H9 (cell line): ENCODE measurements at regions not wholly inside any gene's neighbourhood (a gene's known extent, or its start where the extent isn't known, plus 50 kb on each side); places are given as distances from the start of the nearest gene placed in this dataset.

ENCODE experiments used
- DNase-seq: peaks from one replicate; pipeline ENCODE4 v3.0.0-alpha.2; 2017
- H2AFZ ChIP-seq: one replicate; pipeline ENCODE4 v1.6.1; 2013; ENCODE audit warnings: mild to moderate bottlenecking, low read length, control low read depth, moderate library complexity
- H2AK5ac ChIP-seq: 2 replicates; pipeline ENCODE4 v1.6.1; 2013; ENCODE audit warnings: low read length, control low read depth, mixed read lengths; ENCODE audit not compliant: insufficient read length
- H2BK120ac ChIP-seq: one replicate; pipeline ENCODE4 v1.6.1; 2013; ENCODE audit warnings: low read depth, mild to moderate bottlenecking, low read length, control low read depth, inconsistent platforms; ENCODE audit not compliant: poor library complexity, severe bottlenecking
- H2BK12ac ChIP-seq: 2 replicates; pipeline ENCODE4 v1.6.1; 2013; ENCODE audit warnings: low read length, control low read depth, mixed read lengths, low read depth; ENCODE audit not compliant: insufficient read length
- H2BK15ac ChIP-seq: 2 replicates; pipeline ENCODE4 v1.6.1; 2013; ENCODE audit warnings: low read depth, low read length, control low read depth
- H2BK20ac ChIP-seq: one replicate; pipeline ENCODE4 v1.6.1; 2013; ENCODE audit warnings: low read depth, mild to moderate bottlenecking, low read length, control low read depth, inconsistent platforms; ENCODE audit not compliant: poor library complexity, severe bottlenecking
- H2BK5ac ChIP-seq: 2 replicates; pipeline ENCODE4 v1.6.1; 2013; ENCODE audit warnings: low read length, control low read depth, mixed read lengths; ENCODE audit not compliant: insufficient read length
- H3K14ac ChIP-seq: 2 replicates; pipeline ENCODE4 v1.6.1; 2013; ENCODE audit warnings: low read length, control low read depth; ENCODE audit not compliant: insufficient read depth
- H3K18ac ChIP-seq: 2 replicates; pipeline ENCODE4 v1.6.1; 2013; ENCODE audit warnings: low read depth, mild to moderate bottlenecking, mixed read lengths, low read length, control low read depth; ENCODE audit not compliant: insufficient read length
- H3K23ac ChIP-seq: 2 replicates; pipeline ENCODE4 v1.6.1; 2013; ENCODE audit warnings: low read length, control low read depth, mixed read lengths, low read depth; ENCODE audit not compliant: insufficient read length
- H3K23me2 ChIP-seq: 2 replicates; pipeline ENCODE4 v1.6.1; 2013; ENCODE audit warnings: low read depth, mild to moderate bottlenecking, mixed read lengths, low read length, control low read depth; ENCODE audit not compliant: insufficient read length, poor library complexity, severe bottlenecking
- H3K27ac ChIP-seq: 2 replicates; pipeline ENCODE4 v1.5.1; 2013; ENCODE audit warnings: low read length, control low read depth, mixed read lengths, low read depth; ENCODE audit not compliant: insufficient read length
- H3K27me3 ChIP-seq: 2 replicates; pipeline ENCODE4 v1.6.1; 2013; ENCODE audit warnings: low read length, control low read depth, inconsistent platforms; ENCODE audit not compliant: insufficient read depth
- H3K4ac ChIP-seq: 2 replicates; pipeline ENCODE4 v1.6.1; 2013; ENCODE audit warnings: low read depth, mild to moderate bottlenecking, control low read depth, inconsistent platforms, low read length, moderate library complexity
- H3K4me1 ChIP-seq: 2 replicates; pipeline ENCODE4 v1.6.1; 2013; ENCODE audit warnings: low read length, control low read depth, inconsistent platforms; ENCODE audit not compliant: insufficient read depth
- H3K4me2 ChIP-seq: 2 replicates; pipeline ENCODE4 v1.6.1; 2013; ENCODE audit warnings: low read length, control low read depth, mixed read lengths; ENCODE audit not compliant: insufficient read length, insufficient read depth
- H3K56ac ChIP-seq: 2 replicates; pipeline ENCODE4 v1.6.1; 2013; ENCODE audit warnings: low read depth, mild to moderate bottlenecking, mixed read lengths, low read length, control low read depth; ENCODE audit not compliant: insufficient read length
- H3K79me1 ChIP-seq: 2 replicates; pipeline ENCODE4 v1.6.1; 2013; ENCODE audit warnings: low read depth, mild to moderate bottlenecking, moderate library complexity, low read length, control low read depth, inconsistent platforms; ENCODE audit not compliant: insufficient read depth, poor library complexity, severe bottlenecking
- H3K79me2 ChIP-seq: 2 replicates; pipeline ENCODE4 v1.6.1; 2013; ENCODE audit warnings: low read length, control low read depth, inconsistent platforms; ENCODE audit not compliant: insufficient read depth
- H3K9ac ChIP-seq: 2 replicates; pipeline ENCODE4 v1.6.1; 2013; ENCODE audit warnings: low read length, control low read depth, mixed read lengths; ENCODE audit not compliant: insufficient read length; ENCODE audit errors: extremely low read depth
- H3K9me3 ChIP-seq: one replicate; pipeline ENCODE4 v1.6.1; 2013; ENCODE audit warnings: low read depth, low read length, inconsistent platforms; ENCODE audit not compliant: control insufficient read depth
- H3T11ph ChIP-seq: one replicate; pipeline ENCODE4 v1.6.1; 2013; ENCODE audit warnings: mild to moderate bottlenecking, low read length, control low read depth, inconsistent platforms
- H4K20me1 ChIP-seq: one replicate; pipeline ENCODE4 v1.6.1; 2013; ENCODE audit not compliant: control insufficient read depth, insufficient read length, insufficient read depth
- H4K5ac ChIP-seq: 2 replicates; pipeline ENCODE4 v1.6.1; 2013; ENCODE audit warnings: low read depth, mild to moderate bottlenecking, mixed read lengths, low read length, control low read depth; ENCODE audit not compliant: insufficient read length
- H4K8ac ChIP-seq: replicated peaks from 2 replicates; pipeline ENCODE4 v1.6.1; 2013; ENCODE audit warnings: low read length, control low read depth, mixed read lengths, low read depth; ENCODE audit not compliant: insufficient read length
- H4K91ac ChIP-seq: 2 replicates; pipeline ENCODE4 v1.6.1; 2013; ENCODE audit warnings: low read depth, mild to moderate bottlenecking, moderate library complexity, mixed read lengths, low read length, control low read depth; ENCODE audit not compliant: insufficient read length
- H3K27ac Mint-ChIP-seq, 3 experiments: 2 replicates in 2 of 3; 3 replicates in 1 of 3; pipeline ENCODE4 v1.8.0; 2020 to 2021; ENCODE audit warnings: mixed read lengths in 3 of 3, mild to moderate bottlenecking in 1 of 3, moderate library complexity in 1 of 3
- H3K27me3 Mint-ChIP-seq: 2 replicates; pipeline ENCODE4 v1.8.0; 2021; ENCODE audit warnings: low read depth, mild to moderate bottlenecking, moderate library complexity, mixed read lengths
- H3K36me3 Mint-ChIP-seq, 3 experiments: 2 replicates in 2 of 3; 3 replicates in 1 of 3; pipeline ENCODE4 v1.8.0; 2020 to 2021; ENCODE audit warnings: low read depth in 3 of 3, mixed read lengths in 3 of 3; ENCODE audit not compliant: insufficient read depth in 1 of 3
- H3K4me1 Mint-ChIP-seq, 2 experiments: 2 replicates each; pipeline ENCODE4 v1.8.0; 2020; ENCODE audit warnings: mixed read lengths in 2 of 2
- H3K4me3 Mint-ChIP-seq, 2 experiments: 2 replicates in 1 of 2; 3 replicates in 1 of 2; pipeline ENCODE4 v1.8.0; 2020 to 2021; ENCODE audit warnings: mild to moderate bottlenecking in 2 of 2, mixed read lengths in 2 of 2, moderate library complexity in 1 of 2
- H3K9me3 Mint-ChIP-seq, 2 experiments: 2 replicates in 1 of 2; 3 replicates in 1 of 2; pipeline ENCODE4 v1.8.0; 2020; ENCODE audit warnings: mild to moderate bottlenecking in 2 of 2, mixed read lengths in 2 of 2, moderate library complexity in 1 of 2
- WGBS: extraction: QIAGEN DNeasy Blood & Tissue Kit; methylation state at CpG from one replicate; pipeline ENCODE4 v1.1.7; 2013; ENCODE audit warnings: missing lambda C conversion rate, low lambda C conversion rate, mixed read lengths; ENCODE audit not compliant: insufficient read length; ENCODE audit errors: extremely low coverage; 5-methylcytosine and 5-hydroxymethylcytosine counted together
- TF ChIP-seq, protein P1 (sequence below): fragments of 200-600 bp; sonication (generic); conservative IDR thresholded peaks from 3 replicates; pipeline ENCODE4 v1.8.0; 2021; ENCODE audit warnings: antibody characterized with exemption, mild to moderate bottlenecking

DNA sequence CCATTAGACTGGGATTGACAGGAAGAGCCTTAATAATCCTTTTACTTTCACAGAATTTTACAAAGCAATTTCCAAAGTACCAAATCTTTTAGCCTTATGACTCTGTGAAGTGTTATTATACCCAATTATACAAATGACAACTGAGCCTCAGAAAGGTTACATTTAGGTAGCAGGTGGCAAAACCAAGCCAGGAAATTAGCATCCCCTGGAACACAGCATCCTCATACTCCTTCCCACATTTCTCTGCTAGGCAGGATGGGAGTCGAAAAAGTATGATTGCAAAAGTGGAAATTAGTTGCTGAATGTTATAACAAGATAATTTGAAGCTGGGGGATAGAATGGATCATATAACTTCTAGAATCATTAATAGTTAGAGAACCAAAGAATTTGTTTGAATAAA, 359.7 kb upstream of the PDGFD start:
- no peak overlapping the region for H3K4me2 ChIP-seq
- no peaks in the 10 kb centered on the region for H3K36me3 Mint-ChIP-seq
- H4K91ac ChIP-seq = no peak overlapping the region
- H3T11ph ChIP-seq = no peak overlapping the region
- no peak overlapping the region for H3K18ac ChIP-seq
- H3K27ac Mint-ChIP-seq = no peak overlapping the region
- H2BK5ac ChIP-seq = no peak overlapping the region
- no peak overlapping the region for H3K4me3 Mint-ChIP-seq
- no peaks in the 10 kb centered on the region for H3K79me1 ChIP-seq
- H3K56ac ChIP-seq = no peak overlapping the region
- no peaks in the 10 kb centered on the region for H3K27me3 ChIP-seq
- H4K20me1 ChIP-seq = no peaks in the 10 kb centered on the region
- H2BK12ac ChIP-seq = no peak overlapping the region
- H3K27me3 Mint-ChIP-seq = no peaks in the 10 kb centered on the region
- no peak overlapping the region for H4K5ac ChIP-seq
- H3K23me2 ChIP-seq = no peaks in the 10 kb centered on the region
- no peak overlapping the region for H3K14ac ChIP-seq
- no peaks in the 10 kb centered on the region for H3K9me3 Mint-ChIP-seq
- TF ChIP-seq, protein P1, sequence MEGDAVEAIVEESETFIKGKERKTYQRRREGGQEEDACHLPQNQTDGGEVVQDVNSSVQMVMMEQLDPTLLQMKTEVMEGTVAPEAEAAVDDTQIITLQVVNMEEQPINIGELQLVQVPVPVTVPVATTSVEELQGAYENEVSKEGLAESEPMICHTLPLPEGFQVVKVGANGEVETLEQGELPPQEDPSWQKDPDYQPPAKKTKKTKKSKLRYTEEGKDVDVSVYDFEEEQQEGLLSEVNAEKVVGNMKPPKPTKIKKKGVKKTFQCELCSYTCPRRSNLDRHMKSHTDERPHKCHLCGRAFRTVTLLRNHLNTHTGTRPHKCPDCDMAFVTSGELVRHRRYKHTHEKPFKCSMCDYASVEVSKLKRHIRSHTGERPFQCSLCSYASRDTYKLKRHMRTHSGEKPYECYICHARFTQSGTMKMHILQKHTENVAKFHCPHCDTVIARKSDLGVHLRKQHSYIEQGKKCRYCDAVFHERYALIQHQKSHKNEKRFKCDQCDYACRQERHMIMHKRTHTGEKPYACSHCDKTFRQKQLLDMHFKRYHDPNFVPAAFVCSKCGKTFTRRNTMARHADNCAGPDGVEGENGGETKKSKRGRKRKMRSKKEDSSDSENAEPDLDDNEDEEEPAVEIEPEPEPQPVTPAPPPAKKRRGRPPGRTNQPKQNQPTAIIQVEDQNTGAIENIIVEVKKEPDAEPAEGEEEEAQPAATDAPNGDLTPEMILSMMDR = no peak
- no peak overlapping the region for H4K8ac ChIP-seq
- H3K4me1 ChIP-seq = no peaks in the 10 kb centered on the region
- no peak overlapping the region for H2AFZ ChIP-seq
- no peaks in the 10 kb centered on the region for H3K9me3 ChIP-seq
- WGBS = no CpG with 5 or more reads among the region's 1 CpG
- no peak overlapping the region for H2AK5ac ChIP-seq
- H3K4ac ChIP-seq = no peak overlapping the region
- H2BK15ac ChIP-seq = no peak overlapping the region
- no peak overlapping the region for H3K9ac ChIP-seq
- no peak overlapping the region for H2BK20ac ChIP-seq
- H3K27ac ChIP-seq = no peak overlapping the region
- no peak overlapping the region for H3K23ac ChIP-seq
- H3K79me2 ChIP-seq = no peaks in the 10 kb centered on the region
- no peak overlapping the region for H2BK120ac ChIP-seq
- DNase-seq = no peak
- no peaks in the 10 kb centered on the region for H3K4me1 Mint-ChIP-seq
